Mesendoderm (in vitro differentiated cells): ENCODE measurements at regions not wholly inside any gene's neighbourhood (a gene's known extent, or its start where the extent isn't known, plus 50 kb on each side); places are given as distances from the start of the nearest gene placed in this dataset.
"Not testable (repeated sequence)": the region's sequence is repeated elsewhere in the genome, so short reads cannot be mapped to it uniquely, and the experiment has no call there.

ENCODE experiments used
- DNase-seq: peaks from one replicate; pipeline ENCODE4 v3.0.0; 2013
- H2AK5ac ChIP-seq: 2 replicates; pipeline ENCODE4 v1.6.1; 2013; ENCODE audit warnings: low read length, inconsistent platforms
- H2BK120ac ChIP-seq: 2 replicates; pipeline ENCODE4 v1.6.1; 2013; ENCODE audit warnings: low read depth, mild to moderate bottlenecking, low read length, moderate library complexity, mixed read lengths
- H2BK15ac ChIP-seq: replicated peaks from 2 replicates; pipeline ENCODE4 v1.6.1; 2013; ENCODE audit warnings: low read depth, mild to moderate bottlenecking, moderate library complexity
- H2BK5ac ChIP-seq: 2 replicates; pipeline ENCODE4 v1.6.1; 2013; ENCODE audit warnings: low read length, inconsistent platforms
- H3K18ac ChIP-seq: 2 replicates; pipeline ENCODE4 v1.6.1; 2013; ENCODE audit warnings: mild to moderate bottlenecking, low read length, mixed read lengths
- H3K23ac ChIP-seq: one replicate; pipeline ENCODE4 v1.6.1; 2013; ENCODE audit warnings: low read length
- H3K27ac ChIP-seq: 2 replicates; pipeline ENCODE4 v1.5.1; 2013; ENCODE audit warnings: low read depth, mild to moderate bottlenecking, inconsistent platforms, low read length, moderate library complexity
- H3K27me3 ChIP-seq: 2 replicates; pipeline ENCODE4 v1.6.1; 2013; ENCODE audit warnings: low read length, control low read depth, mild to moderate bottlenecking, inconsistent platforms; ENCODE audit not compliant: insufficient read depth, poor library complexity
- H3K36me3 ChIP-seq: 2 replicates; pipeline ENCODE4 v1.6.1; 2013; ENCODE audit warnings: low read length, inconsistent platforms; ENCODE audit not compliant: control insufficient read depth, insufficient read depth
- H3K4ac ChIP-seq: one replicate; pipeline ENCODE4 v1.6.1; 2013; ENCODE audit warnings: low read depth, mild to moderate bottlenecking, low read length, moderate library complexity
- H3K4me1 ChIP-seq: 2 replicates; pipeline ENCODE4 v1.6.1; 2013; ENCODE audit warnings: low read depth, low read length, inconsistent platforms; ENCODE audit not compliant: control insufficient read depth
- H3K4me2 ChIP-seq: 2 replicates; pipeline ENCODE4 v1.6.1; 2013; ENCODE audit warnings: low read length
- H3K4me3 ChIP-seq: 2 replicates; pipeline ENCODE4 v1.5.1; 2013; ENCODE audit warnings: mild to moderate bottlenecking, low read length
- H3K56ac ChIP-seq: one replicate; pipeline ENCODE4 v1.6.1; 2013; ENCODE audit warnings: low read length
- H3K79me1 ChIP-seq: 2 replicates; pipeline ENCODE4 v1.6.1; 2013; ENCODE audit warnings: low read length, inconsistent platforms
- H3K79me2 ChIP-seq: 2 replicates; pipeline ENCODE4 v1.6.1; 2013; ENCODE audit warnings: mild to moderate bottlenecking, low read length; ENCODE audit not compliant: control insufficient read depth, insufficient read depth
- H3K9ac ChIP-seq: 2 replicates; pipeline ENCODE4 v1.6.1; 2013; ENCODE audit warnings: low read length, inconsistent platforms
- H4K5ac ChIP-seq: one replicate; pipeline ENCODE4 v1.6.1; 2013; ENCODE audit warnings: low read length
- H4K8ac ChIP-seq: one replicate; pipeline ENCODE4 v1.6.1; 2013; ENCODE audit warnings: low read depth, mild to moderate bottlenecking, control low read depth, low read length, moderate library complexity
- WGBS: extraction: QIAGEN DNeasy Blood & Tissue Kit; methylation state at CpG from one replicate; pipeline ENCODE4 v1.1.7; 2013; ENCODE audit warnings: low lambda C conversion rate, missing lambda C conversion rate; ENCODE audit not compliant: insufficient coverage; ENCODE audit errors: extremely low coverage; 5-methylcytosine and 5-hydroxymethylcytosine counted together

GRCh38 chr9:87049929-87050608 lies 102.8 kb upstream of the GAS1 start:
- not testable (repeated sequence) for H3K27me3 ChIP-seq, H3K4me3 ChIP-seq, H3K4me1 ChIP-seq, H3K18ac ChIP-seq, H3K56ac ChIP-seq, H3K4ac ChIP-seq, H3K9ac ChIP-seq, H3K23ac ChIP-seq, H4K8ac ChIP-seq, H2BK120ac ChIP-seq, H3K79me2 ChIP-seq, H2BK15ac ChIP-seq, H4K5ac ChIP-seq, H2BK5ac ChIP-seq, H3K36me3 ChIP-seq, H3K27ac ChIP-seq, H2AK5ac ChIP-seq, H3K4me2 ChIP-seq, DNase-seq, H3K79me1 ChIP-seq
- WGBS, result no CpG with 5 or more reads among the region's 2 CpGs

- Histone ChIP-seq H3K27ac (no peak overlapping the region), H3K4me3 (no peak overlapping the region), H2BK120ac (no peak overlapping the region), H3K23ac (no peak overlapping the region), H3K56ac (no peak overlapping the region), H3K4ac (no peak overlapping the region), H3K79me2 (no peaks in the 10 kb centered on the region), H4K8ac (no peak overlapping the region), H3K4me1 (no peaks in the 10 kb centered on the region), H3K36me3 (no peaks in the 10 kb centered on the region), H4K5ac (no peak overlapping the region), H2BK5ac (no peak overlapping the region), H3K79me1 (no peaks in the 10 kb centered on the region), H3K27me3 (no peaks in the 10 kb centered on the region), H3K4me2 (no peak overlapping the region), H2BK15ac (no peak overlapping the region), H3K18ac (no peak overlapping the region), H3K9ac (no peak overlapping the region), H2AK5ac (no peak overlapping the region)
- DNase-seq, result no peak
- no CpG with 5 or more reads among the region's 2 CpGs for WGBS
These were observed 107.8 kb upstream of the GAS1 start for GRCh38 chr9:87054999-87055686.

DNA sequence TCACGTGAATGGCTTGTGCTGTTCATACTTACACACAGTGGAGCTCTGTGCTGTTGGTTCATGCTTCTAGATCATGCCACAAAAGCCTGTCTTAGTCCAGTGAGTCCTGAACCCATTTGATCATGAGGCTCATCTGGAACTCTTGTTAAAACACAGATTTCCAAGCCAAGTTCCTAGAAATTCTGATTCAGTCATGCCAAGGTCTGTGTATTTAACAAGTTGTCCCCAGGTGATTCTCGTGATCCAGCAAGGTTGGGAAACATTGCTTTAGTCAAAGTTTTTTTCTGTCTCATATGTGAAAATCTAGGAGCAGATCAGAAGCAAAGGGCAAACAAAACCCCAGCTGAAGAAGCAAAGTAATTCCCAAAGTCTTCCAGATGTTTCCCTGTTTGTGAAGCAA lies 112.5 kb upstream of the GAS1 start:
- Histone ChIP-seq H3K4me2 (no peak overlapping the region), H3K36me3 (no peaks in the 10 kb centered on the region), H3K4ac (no peak overlapping the region), H2BK15ac (no peak overlapping the region), H3K4me3 (no peak overlapping the region), H2BK5ac (no peak overlapping the region), H2BK120ac (no peak overlapping the region), H3K27me3 (no peaks in the 10 kb centered on the region), H3K23ac (no peak overlapping the region), H3K56ac (no peak overlapping the region), H3K9ac (no peak overlapping the region), H3K4me1 (no peaks in the 10 kb centered on the region), H3K27ac (no peak overlapping the region), H4K8ac (no peak overlapping the region), H3K79me1 (no peaks in the 10 kb centered on the region), H3K18ac (no peak overlapping the region), H2AK5ac (no peak overlapping the region), H4K5ac (no peak overlapping the region), H3K79me2 (no peaks in the 10 kb centered on the region)
- DNase-seq, result no peak
- WGBS, result no CpG with 5 or more reads among the region's 2 CpGs

DNA sequence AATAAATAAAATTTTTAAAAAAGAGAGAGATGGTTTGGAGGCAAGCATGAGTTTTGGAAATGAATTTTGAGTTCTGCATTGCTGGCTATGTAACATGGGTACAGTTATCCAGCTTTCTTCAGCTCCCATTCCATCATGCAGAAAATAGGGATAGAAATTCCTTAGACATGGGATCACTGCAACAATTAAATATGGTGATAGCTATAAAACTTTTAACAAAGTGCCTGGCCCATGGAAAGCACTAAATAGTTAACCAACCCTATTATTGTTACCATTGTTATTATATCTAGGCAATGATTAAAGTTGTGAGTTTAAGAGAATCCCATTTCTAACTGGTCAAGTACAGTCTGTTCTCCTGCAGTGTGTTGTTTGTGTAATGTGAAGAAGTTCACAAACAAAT lies 115.4 kb upstream of the GAS1 start:
- H3K23ac ChIP-seq, result no peak overlapping the region
- no peak overlapping the region for H2BK120ac ChIP-seq
- no peak overlapping the region for H3K4me2 ChIP-seq
- H4K8ac ChIP-seq, result no peak overlapping the region
- H4K5ac ChIP-seq, result no peak overlapping the region
- H2BK5ac ChIP-seq, result no peak overlapping the region
- H3K56ac ChIP-seq, result no peak overlapping the region
- H3K36me3 ChIP-seq, result no peaks in the 10 kb centered on the region
- H3K18ac ChIP-seq, result no peak overlapping the region
- no peaks in the 10 kb centered on the region for H3K4me1 ChIP-seq
- H3K4me3 ChIP-seq, result no peak overlapping the region
- no peak for DNase-seq
- H3K79me1 ChIP-seq, result no peaks in the 10 kb centered on the region
- H2BK15ac ChIP-seq, result no peak overlapping the region
- no peak overlapping the region for H3K9ac ChIP-seq
- H2AK5ac ChIP-seq, result no peak overlapping the region
- H3K27ac ChIP-seq, result no peak overlapping the region
- no peak overlapping the region for H3K4ac ChIP-seq
- H3K27me3 ChIP-seq, result no peaks in the 10 kb centered on the region
- H3K79me2 ChIP-seq, result no peaks in the 10 kb centered on the region

- H3K4me2 ChIP-seq, result no peak overlapping the region
These were observed 115.9 kb upstream of the GAS1 start for GRCh38 chr9:87063246-87063645.

GRCh38 chr9:87063871-87064270 lies 116.6 kb upstream of the GAS1 start:
- H3K4ac ChIP-seq, result no peak overlapping the region
- no peak for DNase-seq
- no peak overlapping the region for H2AK5ac ChIP-seq
- H3K27ac ChIP-seq, result no peak overlapping the region
- H3K4me2 ChIP-seq, result no peak overlapping the region
- H3K79me2 ChIP-seq, result no peaks in the 10 kb centered on the region
- H4K5ac ChIP-seq, result no peak overlapping the region
- no peak overlapping the region for H2BK5ac ChIP-seq
- H3K79me1 ChIP-seq, result no peaks in the 10 kb centered on the region
- H4K8ac ChIP-seq, result no peak overlapping the region
- no peak overlapping the region for H3K23ac ChIP-seq
- no peak overlapping the region for H3K9ac ChIP-seq
- H2BK120ac ChIP-seq, result no peak overlapping the region
- H3K27me3 ChIP-seq, result no peaks in the 10 kb centered on the region
- no peak overlapping the region for H3K4me3 ChIP-seq
- H3K36me3 ChIP-seq, result no peaks in the 10 kb centered on the region
- H3K56ac ChIP-seq, result no peak overlapping the region
- H3K4me1 ChIP-seq, result no peaks in the 10 kb centered on the region
- H3K18ac ChIP-seq, result no peak overlapping the region
- no CpG with 5 or more reads among the region's 1 CpG for WGBS
- no peak overlapping the region for H2BK15ac ChIP-seq

More at GRCh38 chr9:87063246-87063645, 115.9 kb upstream of the GAS1 start:
- no peak overlapping the region for H2BK15ac ChIP-seq
- no peak overlapping the region for H2AK5ac ChIP-seq
- H3K27ac ChIP-seq, result no peak overlapping the region
- H3K23ac ChIP-seq, result no peak overlapping the region
- no peaks in the 10 kb centered on the region for H3K79me1 ChIP-seq
- H3K56ac ChIP-seq, result no peak overlapping the region
- H3K4me3 ChIP-seq, result no peak overlapping the region
- no peak overlapping the region for H3K9ac ChIP-seq
- no peak overlapping the region for H4K5ac ChIP-seq
- H3K27me3 ChIP-seq, result no peaks in the 10 kb centered on the region
- DNase-seq, result no peak
- H3K4ac ChIP-seq, result no peak overlapping the region
- H3K36me3 ChIP-seq, result no peaks in the 10 kb centered on the region
- no CpG with 5 or more reads among the region's 3 CpGs for WGBS
- no peaks in the 10 kb centered on the region for H3K4me1 ChIP-seq
- no peak overlapping the region for H4K8ac ChIP-seq
- no peaks in the 10 kb centered on the region for H3K79me2 ChIP-seq
- no peak overlapping the region for H3K18ac ChIP-seq
- H2BK5ac ChIP-seq, result no peak overlapping the region
- no peak overlapping the region for H2BK120ac ChIP-seq
